ENCODE measurements at regions not wholly inside any gene's neighbourhood (a gene's known extent, or its start where the extent isn't known, plus 50 kb on each side); places are given as distances from the start of the nearest gene placed in this dataset.

GRCh38 chr5:77569409-77569808, 69.1 kb downstream of the OTP start:
- DNase-seq = no peak

- DNase-seq = no peak
Measured at GRCh38 chr5:77568555-77568954, 70.0 kb downstream of the OTP start.

GRCh38 chr5:77568082-77568481, 70.4 kb downstream of the OTP start:
- no peak for DNase-seq

GRCh38 chr5:77563475-77563874, 71.4 kb upstream of the WDR41 start:
- DNase-seq = no peak

GRCh38 chr5:77561965-77562364, 69.8 kb upstream of the WDR41 start:
- no peak for DNase-seq

GRCh38 chr5:77560677-77561263, 68.7 kb upstream of the WDR41 start:
- peak in 1 of 2 donors; percentile 11 for DNase-seq

GRCh38 chr5:77558266-77558665, 66.2 kb upstream of the WDR41 start:
- no peak for DNase-seq

- DNase-seq = no peak
Measured at GRCh38 chr5:77550406-77550805, 58.3 kb upstream of the WDR41 start.

- DNase-seq = no peak
Measured at GRCh38 chr5:77545285-77545684, 53.2 kb upstream of the WDR41 start.
